Activated T-cell treated with anti-CD3 and anti-CD28 coated beads, Interleukin-2, amount 50 U/mL, for 72 hours (primary cell): ENCODE measurements at regions not wholly inside any gene's neighbourhood (a gene's known extent, or its start where the extent isn't known, plus 50 kb on each side); places are given as distances from the start of the nearest gene placed in this dataset.

ENCODE experiments used
- ATAC-seq, 2 donors: fragments of 150-1000 bp; cut with Tn5 transposase; replicated peaks in 1 of 2; 2 replicates each; pipeline ENCODE4 v1.10.0; 2021; ENCODE audit warnings: moderate library complexity in 2 of 2, mild to moderate bottlenecking in 1 of 2
- DNase-seq, 2 donors: peaks; one replicate each; pipeline ENCODE4 v3.0.0; 2021 to 2022; ENCODE audit warnings: mixed read lengths in 1 of 2
- H3K27ac Mint-ChIP-seq: one replicate; pipeline ENCODE4 v1.8.0; 2022; ENCODE audit warnings: mild to moderate bottlenecking, moderate library complexity, mixed read lengths
- H3K27me3 Mint-ChIP-seq: one replicate; pipeline ENCODE4 v1.8.0; 2022; ENCODE audit warnings: low read depth, mixed read lengths
- H3K36me3 Mint-ChIP-seq, 2 donors: one replicate each; pipeline ENCODE4 v1.8.0; 2022; ENCODE audit warnings: mixed read lengths in 2 of 2, mild to moderate bottlenecking in 1 of 2; ENCODE audit not compliant: insufficient read depth in 2 of 2
- H3K4me1 Mint-ChIP-seq: one replicate; pipeline ENCODE4 v1.8.0; 2022; ENCODE audit warnings: low read depth, mixed read lengths
- H3K4me3 Mint-ChIP-seq, 2 donors: one replicate each; pipeline ENCODE4 v1.8.0; 2022; ENCODE audit warnings: mild to moderate bottlenecking in 2 of 2, mixed read lengths in 2 of 2, moderate library complexity in 2 of 2
- H3K9me3 Mint-ChIP-seq, 2 donors: one replicate each; pipeline ENCODE4 v1.8.0; 2022; ENCODE audit warnings: mixed read lengths in 2 of 2

DNA sequence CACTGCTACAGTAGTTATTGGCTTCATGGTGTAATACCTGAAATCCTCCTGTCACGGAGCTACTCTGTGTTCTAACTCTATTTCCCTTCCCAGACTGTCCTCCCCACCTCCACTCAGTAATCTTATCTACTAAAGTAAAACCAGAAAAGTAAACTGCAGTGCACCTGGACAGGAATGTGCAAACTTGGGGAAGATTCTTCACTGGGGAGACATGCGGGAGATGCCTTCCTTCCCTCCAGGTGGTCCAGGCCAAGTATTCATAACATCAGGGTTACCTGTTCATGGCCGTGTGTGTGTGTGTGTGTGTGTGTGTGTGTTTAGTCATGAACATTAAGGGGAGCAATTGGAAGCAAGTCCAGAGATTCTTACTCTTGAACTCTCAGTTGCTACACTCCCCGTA lies 84.1 kb downstream of the IFNG start:
- Mint-ChIP-seq H3K27me3 (no peaks in the 10 kb centered on the region), H3K4me3 (no peak overlapping the region), H3K36me3 (peaks cover 0 to 2% of the 10 kb centered on the region in 2 donors), H3K9me3 (no peaks in the 10 kb centered on the region), H3K4me1 (peaks cover 16% of the 10 kb centered on the region), H3K27ac (no peak overlapping the region)
- DNase-seq = no peak
- ATAC-seq = no peak

- Mint-ChIP-seq H3K36me3 (peaks cover 0 to 2% of the 10 kb centered on the region in 2 donors), H3K27me3 (no peaks in the 10 kb centered on the region), H3K27ac (no peak overlapping the region), H3K4me3 (no peak overlapping the region), H3K4me1 (peaks cover 17% of the 10 kb centered on the region), H3K9me3 (no peaks in the 10 kb centered on the region)
- ATAC-seq = no peak
- no peak for DNase-seq
Observed at GRCh38 chr12:68074306-68075027, 85.1 kb downstream of the IFNG start.

DNA sequence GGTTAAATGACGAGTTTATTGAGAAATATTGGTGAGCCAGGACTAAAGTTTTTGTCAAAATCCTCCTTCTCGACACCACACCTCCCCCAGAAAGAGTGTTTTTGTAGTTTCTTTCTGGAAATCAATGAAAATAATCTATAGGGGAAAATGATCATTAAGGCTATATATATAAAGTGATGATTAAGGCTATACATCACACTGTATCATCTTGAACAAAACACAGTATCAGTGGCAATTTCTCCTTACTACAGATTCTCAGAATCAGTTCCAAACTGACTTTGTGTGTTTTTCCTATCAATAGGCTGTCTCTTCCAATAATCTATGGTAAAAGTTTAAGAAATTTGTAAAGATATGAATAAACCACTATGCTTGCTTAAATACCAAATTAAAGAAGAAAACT lies 81.7 kb downstream of the IFNG-AS1 start:
- no peaks in the 10 kb centered on the region for H3K27me3 Mint-ChIP-seq
- peaks cover 10% of the 10 kb centered on the region for H3K4me1 Mint-ChIP-seq
- peaks cover 6 to 12% of the 10 kb centered on the region in 2 donors for H3K36me3 Mint-ChIP-seq
- peaks cover 6 to 12% of the 10 kb centered on the region in 2 donors for H3K9me3 Mint-ChIP-seq
- no peak overlapping the region for H3K4me3 Mint-ChIP-seq
- no peak overlapping the region for H3K27ac Mint-ChIP-seq
- no peak for ATAC-seq
- DNase-seq = no peak
